MCF 10A (cell line): ENCODE measurements at regions not wholly inside any gene's neighbourhood (a gene's known extent, or its start where the extent isn't known, plus 50 kb on each side); places are given as distances from the start of the nearest gene placed in this dataset.

Experiments used
- BruUV-seq: library from RNA; stranded (reverse); fragments of 400-500 nt; replicated peaks from 2 replicates; lab custom pipeline; 2021; lab: Mats Ljungman, UMichigan
- CTCF ChIA-PET: fragments of 300-600 bp; sonication (Branson Sonifier 250); formaldehyde crosslinking; extraction: SDS; loops from one replicate; lab custom pipeline; 2021; ENCODE audit warnings: antibody characterized with exemption, inconsistent platforms; lab: Yijun Ruan, JAX
- POLR2A ChIA-PET: fragments of 300-600, 350-650 bp; sonication (Branson Sonifier 250); formaldehyde crosslinking; extraction: SDS; loops from one replicate; lab custom pipeline; 2020; ENCODE audit warnings: antibody characterized with exemption, inconsistent platforms; lab: Yijun Ruan, JAX
- DNase-seq: peaks from one replicate; pipeline ENCODE4 v3.0.0-alpha.2; 2018; ENCODE audit not compliant: unreplicated experiment
- H3K27ac Mint-ChIP-seq: one replicate; pipeline ENCODE4 v1.8.0; 2022; ENCODE audit warnings: mild to moderate bottlenecking, low read depth, mixed read lengths; ENCODE audit not compliant: unreplicated experiment
- H3K27me3 Mint-ChIP-seq: one replicate; pipeline ENCODE4 v1.8.0; 2022; ENCODE audit warnings: mixed read lengths; ENCODE audit not compliant: insufficient read depth, unreplicated experiment
- H3K36me3 Mint-ChIP-seq: one replicate; pipeline ENCODE4 v1.8.0; 2022; ENCODE audit warnings: mild to moderate bottlenecking, moderate library complexity, mixed read lengths; ENCODE audit not compliant: insufficient read depth, unreplicated experiment
- H3K4me1 Mint-ChIP-seq: one replicate; pipeline ENCODE4 v1.8.0; 2022; ENCODE audit warnings: mixed read lengths; ENCODE audit not compliant: insufficient read depth, unreplicated experiment
- H3K4me3 Mint-ChIP-seq: one replicate; pipeline ENCODE4 v1.8.0; 2022; ENCODE audit warnings: mild to moderate bottlenecking, moderate library complexity, mixed read lengths; ENCODE audit not compliant: unreplicated experiment
- H3K9me3 Mint-ChIP-seq: one replicate; pipeline ENCODE4 v1.8.0; 2022; ENCODE audit warnings: mixed read lengths; ENCODE audit not compliant: unreplicated experiment
- intact Hi-C: fragments of 100-400 bp; cut with micrococcal nuclease; formaldehyde crosslinking; loops from 2 replicates; pipeline ENCODE4 v1.14.1; 2022
- TF ChIP-seq, protein P1 (sequence below): fragments of 200-600 bp; IDR thresholded peaks from one replicate; pipeline ENCODE4 v1.8.0; 2022; ENCODE audit warnings: antibody characterized with exemption, mild to moderate bottlenecking; ENCODE audit not compliant: unreplicated experiment

DNA sequence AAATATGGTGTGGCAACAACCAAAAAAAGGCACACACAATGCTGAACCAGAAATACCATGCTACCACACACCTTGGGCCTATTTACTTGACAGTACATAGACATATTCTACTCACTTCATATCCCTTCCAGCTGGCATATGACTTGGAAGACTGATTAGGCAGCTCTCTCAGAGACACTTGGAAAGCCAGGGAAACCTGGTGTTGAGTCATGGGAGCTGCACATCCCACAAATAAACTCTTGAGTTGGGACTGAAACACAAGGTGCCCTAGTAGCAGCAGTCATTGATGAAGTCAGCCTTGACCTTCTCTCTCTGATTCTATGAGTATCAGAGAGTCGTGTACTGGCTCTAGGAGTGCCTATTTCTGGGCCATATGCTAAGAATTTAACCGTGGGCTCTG lies 776.6 kb upstream of the LCORL start:
- DNase-seq = peak; percentile 6
- no peak overlapping the region for H3K4me3 Mint-ChIP-seq
- BruUV-seq = no TSS peak
- H3K36me3 Mint-ChIP-seq = no peaks in the 10 kb centered on the region
- intact Hi-C loops = no loop called here
- H3K27ac Mint-ChIP-seq = no peak overlapping the region
- H3K9me3 Mint-ChIP-seq = no peaks in the 10 kb centered on the region
- TF ChIP-seq, protein P1, sequence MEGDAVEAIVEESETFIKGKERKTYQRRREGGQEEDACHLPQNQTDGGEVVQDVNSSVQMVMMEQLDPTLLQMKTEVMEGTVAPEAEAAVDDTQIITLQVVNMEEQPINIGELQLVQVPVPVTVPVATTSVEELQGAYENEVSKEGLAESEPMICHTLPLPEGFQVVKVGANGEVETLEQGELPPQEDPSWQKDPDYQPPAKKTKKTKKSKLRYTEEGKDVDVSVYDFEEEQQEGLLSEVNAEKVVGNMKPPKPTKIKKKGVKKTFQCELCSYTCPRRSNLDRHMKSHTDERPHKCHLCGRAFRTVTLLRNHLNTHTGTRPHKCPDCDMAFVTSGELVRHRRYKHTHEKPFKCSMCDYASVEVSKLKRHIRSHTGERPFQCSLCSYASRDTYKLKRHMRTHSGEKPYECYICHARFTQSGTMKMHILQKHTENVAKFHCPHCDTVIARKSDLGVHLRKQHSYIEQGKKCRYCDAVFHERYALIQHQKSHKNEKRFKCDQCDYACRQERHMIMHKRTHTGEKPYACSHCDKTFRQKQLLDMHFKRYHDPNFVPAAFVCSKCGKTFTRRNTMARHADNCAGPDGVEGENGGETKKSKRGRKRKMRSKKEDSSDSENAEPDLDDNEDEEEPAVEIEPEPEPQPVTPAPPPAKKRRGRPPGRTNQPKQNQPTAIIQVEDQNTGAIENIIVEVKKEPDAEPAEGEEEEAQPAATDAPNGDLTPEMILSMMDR = no peak
- H3K4me1 Mint-ChIP-seq = peaks cover 2% of the 10 kb centered on the region
- ChIA-PET POLR2A (no interaction called here), CTCF (no interaction called here)
- H3K27me3 Mint-ChIP-seq = no peaks in the 10 kb centered on the region

DNA sequence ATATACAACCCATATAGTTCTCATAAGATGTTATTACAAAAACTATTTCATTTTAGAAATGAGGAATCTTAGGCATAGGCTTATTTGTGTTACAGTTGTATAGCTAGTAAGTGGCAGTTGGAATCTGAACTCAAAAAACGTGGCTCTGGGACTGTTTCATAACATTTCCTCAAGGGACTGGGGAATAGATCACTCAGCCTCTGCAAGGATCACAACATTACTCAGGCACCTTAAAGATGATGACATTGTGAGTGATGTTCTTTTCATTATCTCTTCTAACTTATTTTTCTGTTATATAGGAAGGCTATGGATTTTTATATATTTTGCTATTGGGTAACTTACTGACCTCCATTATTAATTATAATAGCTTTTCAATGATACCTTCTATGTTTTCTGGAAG lies 774.2 kb upstream of the LCORL start:
- DNase-seq = no peak
- TF ChIP-seq, protein P1 = no peak
- H3K4me3 Mint-ChIP-seq = no peak overlapping the region
- POLR2A ChIA-PET = no interaction called here
- peaks cover 6% of the 10 kb centered on the region for H3K4me1 Mint-ChIP-seq
- CTCF ChIA-PET = interaction anchor here (0.5 kb wide), 1 partner anchor 37 kb away, joined by 3 read pairs; no protein-coding TSS in a partner anchor
- intact Hi-C loops = no loop called here
- H3K9me3 Mint-ChIP-seq = no peaks in the 10 kb centered on the region
- H3K27ac Mint-ChIP-seq = no peak overlapping the region
- H3K36me3 Mint-ChIP-seq = no peaks in the 10 kb centered on the region
- no peaks in the 10 kb centered on the region for H3K27me3 Mint-ChIP-seq
- no TSS peak for BruUV-seq

DNA sequence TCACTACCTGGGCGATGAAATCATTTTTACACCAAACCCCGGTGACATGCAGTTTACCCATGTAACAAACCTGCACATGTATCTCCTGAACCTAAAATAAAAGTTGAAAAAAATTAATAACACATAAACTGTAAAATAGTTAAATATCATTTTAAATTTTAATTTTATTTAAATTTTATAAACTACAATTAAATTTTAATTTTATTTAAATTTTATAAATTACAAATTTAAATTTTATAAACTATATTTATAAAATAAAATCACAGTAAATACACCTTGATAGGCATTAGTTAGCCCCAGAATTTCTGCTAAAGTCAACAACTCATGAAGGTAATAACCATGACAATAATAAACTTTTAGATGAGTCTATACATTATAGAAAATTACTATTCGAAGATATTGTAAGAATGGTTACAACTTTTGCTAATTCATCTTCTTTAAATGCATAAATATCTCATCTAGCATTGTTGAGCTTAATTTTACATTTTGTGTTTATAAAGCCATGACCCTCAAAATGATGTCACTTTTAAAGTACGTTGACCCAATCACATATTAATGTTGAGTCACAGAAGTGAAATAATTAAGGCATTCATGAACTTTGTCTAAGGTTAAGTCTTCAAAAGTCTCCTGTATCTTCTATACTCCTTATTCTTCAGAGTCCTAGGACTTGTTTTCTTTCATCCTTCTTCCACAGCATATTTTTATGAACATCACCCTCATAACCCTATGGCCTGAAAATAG lies 755.8 kb upstream of the LCORL start:
- Mint-ChIP-seq H3K4me3 (no peak overlapping the region), H3K27me3 (no peaks in the 10 kb centered on the region), H3K27ac (no peak overlapping the region), H3K4me1 (no peaks in the 10 kb centered on the region), H3K9me3 (peaks cover 5% of the 10 kb centered on the region), H3K36me3 (no peaks in the 10 kb centered on the region)
- intact Hi-C loops = no loop called here
- ChIA-PET POLR2A (no interaction called here), CTCF (no interaction called here)
- no peak for DNase-seq
- TF ChIP-seq, protein P1 = no peak
- no TSS peak for BruUV-seq

DNA sequence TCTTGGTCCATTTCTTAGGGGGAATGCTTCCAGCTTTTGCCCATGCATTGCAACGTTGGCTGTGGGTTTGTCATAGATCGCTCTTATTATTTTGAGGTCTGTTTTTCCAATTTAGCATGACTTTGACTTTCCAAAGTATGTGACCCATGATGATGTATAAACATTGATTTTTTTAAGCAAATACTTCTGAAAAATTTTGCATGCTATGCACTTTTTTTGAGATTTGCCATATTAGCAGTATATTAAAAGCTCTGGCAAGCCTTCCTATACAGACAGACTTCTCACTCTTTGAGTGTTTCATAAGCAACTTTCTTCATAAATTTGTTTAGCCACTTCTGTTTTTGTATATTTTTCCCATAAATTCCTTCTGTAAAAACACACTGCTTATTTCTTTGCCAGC lies 746.4 kb upstream of the LCORL start:
- no peaks in the 10 kb centered on the region for H3K4me1 Mint-ChIP-seq
- TF ChIP-seq, protein P1 = no peak
- H3K27me3 Mint-ChIP-seq = no peaks in the 10 kb centered on the region
- no peak overlapping the region for H3K27ac Mint-ChIP-seq
- ChIA-PET CTCF (no interaction called here), POLR2A (no interaction called here)
- H3K36me3 Mint-ChIP-seq = no peaks in the 10 kb centered on the region
- BruUV-seq = no TSS peak
- intact Hi-C loops = loop anchor here (2.0 kb wide), 1 partner anchor 39 kb away; no protein-coding TSS in a partner anchor
- H3K9me3 Mint-ChIP-seq = no peaks in the 10 kb centered on the region
- no peak overlapping the region for H3K4me3 Mint-ChIP-seq
- no peak for DNase-seq
